Muscle layer of duodenum (tissue), 2 donors: ENCODE measurements at regions not wholly inside any gene's neighbourhood (a gene's known extent, or its start where the extent isn't known, plus 50 kb on each side); places are given as distances from the start of the nearest gene placed in this dataset.
A peak's percentile ranks its signal among the peaks of the same experiment; 100 is the strongest.
"Not testable (repeated sequence)": the region's sequence is repeated elsewhere in the genome, so short reads cannot be mapped to it uniquely, and the experiment has no call there.

Experiments
- H3K27ac ChIP-seq: one replicate; pipeline ENCODE4 v1.7.0; 2013; ENCODE audit warnings: mild to moderate bottlenecking, low read length
- H3K27me3 ChIP-seq: one replicate; pipeline ENCODE4 v1.7.0; 2013; ENCODE audit warnings: low read depth, mild to moderate bottlenecking, control low read depth, low read length
- H3K36me3 ChIP-seq, 2 donors: one replicate each; pipeline ENCODE4 v1.7.0; 2013; ENCODE audit warnings: low read length in 2 of 2, control low read depth in 1 of 2, mild to moderate bottlenecking in 1 of 2; ENCODE audit not compliant: insufficient read depth in 2 of 2, control insufficient read depth in 1 of 2
- H3K4me1 ChIP-seq, 2 donors: one replicate each; pipeline ENCODE4 v1.7.0; 2013; ENCODE audit warnings: low read length in 2 of 2, mild to moderate bottlenecking in 2 of 2, control low read depth in 1 of 2, moderate library complexity in 1 of 2; ENCODE audit not compliant: insufficient read depth in 2 of 2, control insufficient read depth in 1 of 2
- H3K4me3 ChIP-seq, 2 donors: one replicate each; pipeline ENCODE4 v1.7.0; 2013; ENCODE audit warnings: low read length in 2 of 2, low read depth in 1 of 2, mild to moderate bottlenecking in 1 of 2
- H3K9me3 ChIP-seq, 2 donors: one replicate each; pipeline ENCODE4 v1.7.0; 2013; ENCODE audit warnings: low read length in 2 of 2, control low read depth in 1 of 2, mild to moderate bottlenecking in 1 of 2; ENCODE audit not compliant: control insufficient read depth in 1 of 2
- donor health status: healthy.

GRCh38 chr4:60656171-60656570, 544.0 kb upstream of the ADGRL3 start:
- Histone ChIP-seq H3K27me3 (no peaks in the 10 kb centered on the region), H3K9me3 (peaks cover 0 to 2% of the 10 kb centered on the region in 2 donors), H3K27ac (no peak overlapping the region), H3K36me3 (no peaks in the 10 kb centered on the region), H3K4me1 (no peaks in the 10 kb centered on the region), H3K4me3 (no peak overlapping the region)

- H3K9me3 ChIP-seq: peaks cover 0 to 2% of the 10 kb centered on the region in 2 donors
Measured at GRCh38 chr4:60657041-60657440, 543.1 kb upstream of the ADGRL3 start.

GRCh38 chr4:60657807-60658206, 542.3 kb upstream of the ADGRL3 start:
- Histone ChIP-seq H3K27ac (no peak overlapping the region), H3K4me3 (peak overlapping the region in 1 of 2 donors; percentile 14), H3K36me3 (no peaks in the 10 kb centered on the region), H3K9me3 (peaks cover 0 to 2% of the 10 kb centered on the region in 2 donors), H3K4me1 (no peaks in the 10 kb centered on the region), H3K27me3 (no peaks in the 10 kb centered on the region)

More at GRCh38 chr4:60657041-60657440, 543.1 kb upstream of the ADGRL3 start:
- H3K4me1 ChIP-seq: no peaks in the 10 kb centered on the region
- H3K27ac ChIP-seq: no peak overlapping the region
- no peaks in the 10 kb centered on the region for H3K36me3 ChIP-seq
- no peaks in the 10 kb centered on the region for H3K27me3 ChIP-seq
- H3K4me3 ChIP-seq: no peak overlapping the region

GRCh38 chr4:60663769-60664168, 536.4 kb upstream of the ADGRL3 start:
- Histone ChIP-seq H3K27ac (no peak overlapping the region), H3K4me1 (no peaks in the 10 kb centered on the region), H3K27me3 (no peaks in the 10 kb centered on the region), H3K36me3 (no peaks in the 10 kb centered on the region), H3K9me3 (peaks cover 0 to 2% of the 10 kb centered on the region in 2 donors), H3K4me3 (no peak overlapping the region)

GRCh38 chr4:60682901-60683300, 517.2 kb upstream of the ADGRL3 start:
- Histone ChIP-seq H3K27me3 (no peaks in the 10 kb centered on the region), H3K36me3 (no peaks in the 10 kb centered on the region), H3K4me3 (no peak overlapping the region), H3K9me3 (no peaks in the 10 kb centered on the region), H3K27ac (no peak overlapping the region), H3K4me1 (no peaks in the 10 kb centered on the region)

GRCh38 chr4:60683357-60683756, 516.8 kb upstream of the ADGRL3 start:
- H3K9me3 ChIP-seq: no peaks in the 10 kb centered on the region
- no peaks in the 10 kb centered on the region for H3K27me3 ChIP-seq
- no peaks in the 10 kb centered on the region for H3K4me1 ChIP-seq
- no peak overlapping the region for H3K4me3 ChIP-seq
- H3K36me3 ChIP-seq: no peaks in the 10 kb centered on the region
- H3K27ac ChIP-seq: no peak overlapping the region

GRCh38 chr4:60683973-60684372, 516.2 kb upstream of the ADGRL3 start:
- H3K36me3 ChIP-seq: no peaks in the 10 kb centered on the region
- no peak overlapping the region for H3K4me3 ChIP-seq
- H3K27me3 ChIP-seq: no peaks in the 10 kb centered on the region
- H3K4me1 ChIP-seq: no peaks in the 10 kb centered on the region
- no peaks in the 10 kb centered on the region for H3K9me3 ChIP-seq
- H3K27ac ChIP-seq: no peak overlapping the region

- not testable (repeated sequence) for H3K27ac ChIP-seq, H3K9me3 ChIP-seq, H3K27me3 ChIP-seq, H3K4me1 ChIP-seq, H3K4me3 ChIP-seq, H3K36me3 ChIP-seq
Measured at GRCh38 chr4:60696062-60696461, 504.1 kb upstream of the ADGRL3 start.

GRCh38 chr4:60709061-60709460, 491.1 kb upstream of the ADGRL3 start:
- H3K36me3 ChIP-seq: no peaks in the 10 kb centered on the region
- no peak overlapping the region for H3K27ac ChIP-seq
- H3K4me1 ChIP-seq: no peaks in the 10 kb centered on the region
- H3K9me3 ChIP-seq: no peaks in the 10 kb centered on the region
- no peak overlapping the region for H3K4me3 ChIP-seq
- H3K27me3 ChIP-seq: no peaks in the 10 kb centered on the region

GRCh38 chr4:60718874-60719273, 481.3 kb upstream of the ADGRL3 start:
- Histone ChIP-seq H3K4me1 (no peaks in the 10 kb centered on the region), H3K27ac (no peak overlapping the region), H3K27me3 (no peaks in the 10 kb centered on the region), H3K4me3 (no peak overlapping the region), H3K36me3 (no peaks in the 10 kb centered on the region), H3K9me3 (no peaks in the 10 kb centered on the region)

GRCh38 chr4:60721685-60722084, 478.4 kb upstream of the ADGRL3 start:
- Histone ChIP-seq H3K4me1 (no peaks in the 10 kb centered on the region), H3K4me3 (no peak overlapping the region), H3K36me3 (no peaks in the 10 kb centered on the region), H3K27me3 (no peaks in the 10 kb centered on the region), H3K27ac (no peak overlapping the region), H3K9me3 (no peaks in the 10 kb centered on the region)

GRCh38 chr4:60723796-60724195, 476.3 kb upstream of the ADGRL3 start:
- Histone ChIP-seq H3K36me3 (no peaks in the 10 kb centered on the region), H3K9me3 (no peaks in the 10 kb centered on the region), H3K4me3 (no peak overlapping the region), H3K27me3 (no peaks in the 10 kb centered on the region), H3K4me1 (no peaks in the 10 kb centered on the region), H3K27ac (no peak overlapping the region)
